HG03469 (cell line): ENCODE measurements at regions not wholly inside any gene's neighbourhood (a gene's known extent, or its start where the extent isn't known, plus 50 kb on each side); places are given as distances from the start of the nearest gene placed in this dataset.
"Not testable (repeated sequence)": the region's sequence is repeated elsewhere in the genome, so short reads cannot be mapped to it uniquely, and the experiment has no call there.

Experiments used
- ATAC-seq: cut with Tn5 transposase; IDR thresholded peaks from one replicate; pipeline ENCODE4 v1.9.1; 2021; ENCODE audit warnings: mild to moderate bottlenecking, moderate library complexity, moderate number of reproducible peaks; ENCODE audit not compliant: unreplicated experiment

DNA sequence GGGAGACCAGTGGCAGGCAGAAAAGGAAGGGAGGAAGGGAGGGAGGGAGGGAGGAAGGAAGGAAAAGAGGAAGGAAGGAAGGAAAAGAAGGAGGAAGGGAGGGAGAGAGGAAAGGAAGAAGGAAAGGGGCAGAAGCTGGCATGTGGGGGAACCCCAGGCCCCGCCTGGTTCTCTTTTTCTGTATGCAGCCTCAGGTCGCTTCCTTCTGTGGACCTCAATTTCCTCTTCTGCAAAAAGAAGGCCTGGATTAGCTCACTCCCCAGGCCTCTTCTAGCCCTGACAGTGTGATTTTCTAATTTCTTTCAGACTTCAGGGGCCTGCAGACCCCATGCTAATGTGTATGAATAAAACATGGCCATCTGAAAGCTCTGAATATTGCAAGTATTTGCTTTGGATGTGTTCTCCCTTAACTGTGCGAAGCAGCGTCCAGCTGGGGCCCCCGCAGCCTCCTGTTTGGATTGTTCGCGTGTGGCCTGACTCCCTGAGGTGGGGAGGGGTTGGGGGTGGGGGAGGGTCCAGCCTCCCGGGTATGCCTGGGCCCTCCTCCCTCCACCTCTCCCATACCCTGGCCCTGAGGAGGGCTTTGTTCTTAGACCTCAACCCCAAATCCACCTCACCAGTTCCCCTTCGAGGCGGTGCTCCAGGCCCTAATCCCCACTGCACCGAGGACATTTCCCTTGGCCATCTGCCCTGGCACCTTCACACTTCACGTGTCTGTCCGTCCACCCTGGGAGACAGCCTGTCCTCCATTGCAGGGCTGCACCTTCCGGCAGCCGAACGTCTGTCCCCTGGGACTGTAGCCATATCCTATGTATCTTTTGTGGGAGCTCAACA, 199.9 kb upstream of the ATP6AP2 start:
- no peak for ATAC-seq

DNA sequence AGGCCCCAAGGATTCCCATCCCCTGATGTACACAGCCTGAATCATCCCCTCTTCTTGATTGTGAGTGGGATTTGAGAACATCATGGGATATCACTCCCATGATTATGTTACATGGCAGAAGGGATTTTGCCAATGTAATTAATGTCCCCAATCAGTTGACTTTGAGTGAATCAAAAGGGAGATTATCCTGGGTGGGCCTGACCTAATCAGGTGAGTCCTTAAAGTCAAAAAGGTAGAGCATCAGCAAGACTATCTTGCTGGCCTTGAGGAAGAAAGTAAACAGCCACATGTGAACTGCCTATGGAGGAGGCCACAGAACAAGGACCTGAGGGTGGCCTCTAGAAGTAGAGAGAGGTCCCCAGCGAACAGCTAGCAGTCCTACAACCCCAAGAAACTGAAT, 203.1 kb upstream of the ATP6AP2 start:
- no peak for ATAC-seq

DNA sequence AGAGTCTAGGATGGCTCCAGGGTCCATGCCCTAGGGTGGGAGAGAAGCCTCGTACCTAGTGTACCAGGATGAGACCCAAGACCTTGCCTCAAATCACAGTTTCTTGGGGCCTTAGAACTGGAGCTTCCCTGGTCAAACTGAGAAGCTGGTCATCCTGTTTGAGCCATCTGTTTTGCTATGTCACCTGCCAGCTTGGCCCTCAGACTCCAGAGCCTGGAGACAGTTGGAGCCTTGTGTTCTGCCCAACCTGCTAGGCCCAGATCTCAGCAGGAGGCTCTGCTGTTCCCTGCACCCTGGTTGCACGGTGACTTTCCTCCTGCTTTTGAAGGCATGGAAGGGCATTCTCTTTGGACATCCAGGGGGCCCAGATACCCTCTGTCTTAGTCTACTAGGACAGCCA, 206.3 kb upstream of the ATP6AP2 start:
- no peak for ATAC-seq

- no peak for ATAC-seq
Measured at GRCh38 chrX:40373641-40374040, 207.1 kb upstream of the ATP6AP2 start.

- ATAC-seq, result no peak
Measured at GRCh38 chrX:40373025-40373424, 207.7 kb upstream of the ATP6AP2 start.

DNA sequence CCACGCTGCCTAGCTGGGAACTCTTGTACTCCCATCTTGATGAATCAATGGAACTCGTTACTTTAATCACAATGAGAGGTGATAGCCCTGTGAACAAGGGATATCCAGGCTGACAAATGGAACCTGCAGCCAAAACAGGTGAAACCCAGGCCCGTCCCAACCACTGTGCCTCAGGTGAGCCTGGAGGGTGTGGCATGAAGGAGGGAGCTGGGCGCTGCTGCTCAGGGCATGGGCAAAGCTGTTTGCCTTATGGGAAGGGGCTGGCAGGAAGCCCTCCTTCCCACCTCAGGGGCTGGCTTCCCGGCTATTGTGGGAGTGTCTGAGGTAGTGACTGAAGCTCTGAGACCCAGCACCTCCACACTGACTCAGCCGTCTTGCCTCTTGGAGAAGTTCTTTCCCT, 209.4 kb upstream of the ATP6AP2 start:
- ATAC-seq, result no peak

DNA sequence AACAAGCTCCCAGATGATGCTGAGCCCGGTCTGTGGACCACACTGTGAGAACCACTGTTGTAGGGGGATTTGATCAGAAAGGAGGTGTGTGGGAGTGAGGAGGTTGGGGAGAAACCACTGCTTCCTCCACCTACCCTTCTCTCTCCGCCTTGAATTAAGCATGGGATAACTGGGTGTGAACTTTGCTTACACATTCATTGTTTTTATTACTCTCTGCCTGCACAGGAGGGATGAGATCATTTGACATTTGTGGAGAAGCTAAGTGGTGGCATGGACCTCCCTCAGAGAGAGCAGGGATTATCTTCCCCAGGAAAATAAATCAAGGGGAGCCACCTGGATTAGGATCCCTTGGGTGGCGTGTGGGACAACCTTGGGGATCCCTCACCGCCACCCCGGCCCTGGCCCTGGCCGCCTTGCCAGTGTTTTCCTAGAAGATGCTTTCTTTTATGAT, 212.1 kb upstream of the ATP6AP2 start:
- no peak for ATAC-seq

DNA sequence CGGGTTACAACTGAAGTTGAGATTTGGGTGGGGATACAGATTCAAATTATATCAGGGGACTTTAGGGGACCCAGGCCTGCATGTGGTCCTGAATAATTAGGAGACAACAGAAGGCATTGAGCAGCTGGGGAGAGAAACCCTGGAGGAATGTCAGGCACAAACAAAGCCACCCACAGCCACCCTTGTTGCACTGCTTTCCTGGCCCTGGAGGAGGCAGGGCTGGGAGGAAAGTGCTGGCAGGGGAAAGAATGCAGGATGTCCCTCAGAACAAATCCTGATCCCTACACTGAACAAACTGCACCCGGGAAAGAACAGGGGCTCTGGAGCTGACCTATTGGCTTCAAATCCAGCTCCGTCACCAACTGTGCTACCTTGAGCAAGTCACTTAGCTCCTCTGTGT, 214.1 kb upstream of the ATP6AP2 start:
- ATAC-seq, result no peak

- ATAC-seq, result not testable (repeated sequence)
Measured at GRCh38 chrX:40362291-40362690, 218.5 kb upstream of the ATP6AP2 start.

GRCh38 chrX:40360557-40360956, 220.2 kb upstream of the ATP6AP2 start:
- ATAC-seq, result no peak

DNA sequence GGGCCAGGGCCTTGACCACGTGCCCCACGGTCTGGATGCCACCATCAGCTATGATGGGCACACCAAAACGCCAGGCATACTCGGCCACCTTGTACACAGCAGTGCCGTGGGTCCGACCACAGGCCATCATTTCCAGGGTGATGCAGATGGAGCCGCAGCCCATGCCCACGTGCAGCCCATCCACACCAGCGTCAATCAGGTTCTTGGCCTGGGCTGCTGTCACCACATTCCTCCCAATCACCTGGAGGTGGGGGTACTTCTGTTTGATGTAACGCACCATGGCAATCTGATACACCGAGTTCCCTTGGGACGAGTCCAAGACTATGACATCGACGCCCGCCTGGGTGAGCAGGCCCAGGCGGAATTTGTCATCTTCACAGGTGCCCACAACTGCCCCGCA, 221.2 kb upstream of the ATP6AP2 start:
- ATAC-seq, result no peak

GRCh38 chrX:40358994-40359393, 221.8 kb upstream of the ATP6AP2 start:
- ATAC-seq, result no peak

DNA sequence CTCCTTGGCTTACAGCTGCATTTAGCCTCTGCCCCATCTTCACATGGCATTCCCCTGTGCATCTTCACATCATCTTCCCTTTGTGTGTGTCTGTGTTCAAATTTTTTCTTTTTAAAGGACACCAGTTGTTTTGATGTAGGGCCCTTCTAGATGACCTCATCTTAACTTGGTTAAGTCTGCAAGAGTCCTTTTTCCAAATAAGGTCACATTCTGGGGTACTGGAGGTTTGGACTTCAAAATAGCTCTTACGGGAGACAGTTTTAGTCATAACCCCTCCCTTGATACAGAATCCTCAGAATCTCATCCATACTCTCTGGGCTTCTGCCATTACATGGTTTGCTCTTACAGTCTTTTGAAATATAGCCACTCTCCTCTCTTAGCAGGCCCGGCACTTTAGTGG, 231.5 kb upstream of the ATP6AP2 start:
- no peak for ATAC-seq

- ATAC-seq, result no peak
Measured at GRCh38 chrX:40346379-40346778, 234.4 kb upstream of the ATP6AP2 start.

DNA sequence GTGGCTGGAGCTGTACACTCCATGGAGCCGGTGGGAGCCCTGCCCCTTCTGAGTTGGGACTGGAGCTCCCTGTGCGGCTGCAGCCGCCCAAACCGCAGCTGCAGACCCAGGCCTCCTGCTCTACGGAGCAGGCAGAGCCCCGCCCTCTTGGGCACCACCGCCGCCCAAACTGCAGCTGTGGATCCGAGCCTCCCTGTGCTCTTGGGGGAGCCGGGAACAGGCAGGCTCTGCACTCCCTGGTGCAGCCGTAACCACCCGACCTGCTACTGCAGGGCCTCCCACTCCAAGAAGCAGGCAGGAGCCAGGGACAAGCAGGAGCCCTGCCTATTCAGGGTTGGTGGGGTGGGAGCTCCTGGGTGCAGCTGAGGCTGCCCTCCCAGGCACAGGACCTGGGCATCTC, 237.5 kb upstream of the ATP6AP2 start:
- no peak for ATAC-seq

- no peak for ATAC-seq
Measured at GRCh38 chrX:40340116-40340515, 240.7 kb upstream of the ATP6AP2 start.

GRCh38 chrX:40333344-40333743, 235.6 kb upstream of the BCOR start:
- no peak for ATAC-seq

DNA sequence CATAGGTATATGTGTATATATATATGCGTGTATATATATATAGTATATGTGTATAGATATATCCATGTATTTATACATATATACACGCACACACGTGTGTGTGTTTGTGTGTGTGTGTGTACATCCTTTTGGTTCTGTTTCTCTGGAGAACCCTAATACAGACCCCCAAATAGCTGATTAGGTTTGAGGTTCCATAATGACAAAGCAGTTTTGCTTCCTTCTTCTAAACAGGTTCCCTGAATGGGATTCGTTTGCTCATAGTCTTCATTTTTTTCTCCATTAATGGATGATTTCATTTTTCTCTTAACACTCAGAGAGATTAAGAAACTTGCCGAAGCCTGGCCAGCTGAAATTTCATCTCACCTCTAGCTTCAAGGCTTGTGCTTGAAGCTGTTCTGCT, 234.0 kb upstream of the BCOR start:
- no peak for ATAC-seq

GRCh38 chrX:40331353-40331752, 233.6 kb upstream of the BCOR start:
- ATAC-seq, result no peak

DNA sequence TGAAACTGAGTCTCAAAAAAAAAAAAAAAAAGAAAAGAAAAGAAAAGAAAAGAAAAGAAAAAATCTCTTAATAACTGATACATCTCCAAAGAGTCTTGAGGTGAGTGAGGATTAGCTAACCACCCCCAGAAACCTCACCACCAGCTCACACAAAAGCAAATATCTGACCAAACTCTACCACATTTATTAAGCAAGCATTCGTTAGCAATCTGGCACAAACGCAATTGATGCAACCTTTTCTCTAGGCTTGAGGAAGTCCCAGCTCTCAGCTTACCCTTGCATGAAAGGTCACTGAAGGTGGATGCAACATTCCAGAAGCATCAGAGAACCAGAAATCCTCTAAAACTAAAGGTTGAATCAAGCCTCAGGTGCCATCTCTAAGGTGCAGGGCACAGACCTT, 231.9 kb upstream of the BCOR start:
- ATAC-seq, result no peak

DNA sequence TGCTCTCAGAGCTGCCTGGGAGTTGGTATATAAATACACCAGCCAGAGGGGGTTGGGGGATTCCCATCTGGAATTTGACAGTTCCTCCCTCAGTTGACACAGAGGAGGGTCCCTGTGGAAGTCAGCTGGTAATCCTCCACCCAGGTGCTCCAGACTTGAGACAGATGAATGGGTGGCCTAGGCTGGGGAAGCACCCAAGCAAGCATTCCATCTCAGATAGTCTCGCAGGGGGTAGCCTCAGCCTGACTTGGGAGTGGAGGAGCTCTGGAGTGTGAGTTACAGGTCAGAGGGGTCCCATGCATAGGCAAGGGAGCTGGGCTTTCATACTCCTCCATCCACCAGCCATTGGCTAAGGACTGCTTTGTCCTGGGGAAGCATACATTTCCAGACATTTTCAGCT, 229.3 kb upstream of the BCOR start:
- no peak for ATAC-seq

DNA sequence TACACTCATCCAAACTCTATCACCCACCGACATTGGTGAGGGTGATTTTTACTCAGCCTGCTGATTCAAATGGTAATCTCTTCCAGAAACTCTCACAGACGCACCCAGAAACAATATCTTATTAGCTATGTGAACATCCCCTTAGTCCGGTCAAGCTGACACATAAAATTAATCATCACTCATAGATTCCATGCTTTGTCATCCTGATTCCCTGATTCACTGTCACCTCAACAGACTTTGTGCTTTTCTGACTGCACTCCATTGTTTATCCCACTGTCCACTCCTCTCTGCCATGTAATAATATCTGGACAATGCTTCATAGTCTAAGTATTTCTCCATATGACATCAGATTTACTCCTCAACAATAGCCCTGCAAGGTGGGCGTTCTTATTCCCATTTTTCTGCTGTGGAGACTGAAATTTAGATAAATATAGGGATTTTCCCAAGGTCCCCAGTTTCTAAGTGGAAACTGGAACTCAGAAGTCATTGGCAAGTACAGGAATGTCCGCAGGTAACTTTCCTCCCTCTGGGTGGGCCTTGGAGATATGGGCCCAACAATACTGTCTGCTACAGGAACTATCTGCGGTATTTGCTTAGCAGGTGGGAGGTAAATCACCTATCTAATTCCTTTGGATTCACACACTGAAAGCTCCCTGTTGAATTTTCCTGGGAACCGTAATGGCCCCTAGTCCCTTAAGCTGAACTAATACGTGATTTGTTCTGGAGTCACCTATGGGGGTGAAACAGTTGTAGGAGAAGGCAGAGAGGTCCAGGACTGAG, 228.6 kb upstream of the BCOR start:
- ATAC-seq, result no peak
